ENCODE measurements at regions not wholly inside any gene's neighbourhood (a gene's known extent, or its start where the extent isn't known, plus 50 kb on each side); places are given as distances from the start of the nearest gene placed in this dataset.

- no peak for TF ChIP-seq EZH2 (IDR thresholded peaks at IDR 0.05; ENCODE audit: insufficient read depth, poor library complexity, severe bottlenecking)
- no peak for TF ChIP-seq EZH2phosphoT487 (IDR thresholded peaks at IDR 0.05; ENCODE audit: insufficient read depth, low read depth)
These were observed 100.5 kb upstream of the SLITRK5 start for GRCh38 chr13:87570669-87571068.

All from GM23248 (cell line).